ENCODE measurements at regions not wholly inside any gene's neighbourhood (a gene's known extent, or its start where the extent isn't known, plus 50 kb on each side); places are given as distances from the start of the nearest gene placed in this dataset.
A peak's percentile ranks its signal among the peaks of the same experiment; 100 is the strongest.

DNA sequence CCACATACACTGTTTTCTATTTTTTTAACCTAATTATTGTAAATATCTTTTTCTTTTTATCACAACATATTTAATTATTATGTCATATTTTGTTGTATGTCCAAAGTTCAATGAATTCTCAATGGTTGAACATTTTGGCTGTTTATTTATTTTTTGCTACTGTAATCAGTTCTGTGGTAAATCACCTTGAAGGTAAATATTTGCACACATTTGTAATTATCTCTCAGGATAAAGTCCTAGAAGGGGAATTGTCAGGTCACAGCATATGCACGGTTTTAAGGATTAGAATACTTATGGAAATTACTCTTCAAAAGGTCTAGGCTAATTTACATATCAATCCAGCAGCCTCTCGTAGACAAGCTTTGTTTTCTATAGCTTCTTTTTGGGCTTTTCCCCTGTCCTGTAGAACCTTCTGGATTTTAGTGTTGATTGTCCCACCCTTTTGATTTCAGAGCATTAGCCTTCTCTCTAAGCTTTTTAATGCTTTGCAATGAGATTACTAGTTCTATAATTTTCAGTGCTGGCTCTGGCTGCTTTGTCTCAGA, 362.6 kb downstream of the KCNRG start:
- no peak for TF ChIP-seq ZFX (IDR thresholded peaks at IDR 0.05; ENCODE audit: borderline replicate concordance)
- TF ChIP-seq, protein P1, sequence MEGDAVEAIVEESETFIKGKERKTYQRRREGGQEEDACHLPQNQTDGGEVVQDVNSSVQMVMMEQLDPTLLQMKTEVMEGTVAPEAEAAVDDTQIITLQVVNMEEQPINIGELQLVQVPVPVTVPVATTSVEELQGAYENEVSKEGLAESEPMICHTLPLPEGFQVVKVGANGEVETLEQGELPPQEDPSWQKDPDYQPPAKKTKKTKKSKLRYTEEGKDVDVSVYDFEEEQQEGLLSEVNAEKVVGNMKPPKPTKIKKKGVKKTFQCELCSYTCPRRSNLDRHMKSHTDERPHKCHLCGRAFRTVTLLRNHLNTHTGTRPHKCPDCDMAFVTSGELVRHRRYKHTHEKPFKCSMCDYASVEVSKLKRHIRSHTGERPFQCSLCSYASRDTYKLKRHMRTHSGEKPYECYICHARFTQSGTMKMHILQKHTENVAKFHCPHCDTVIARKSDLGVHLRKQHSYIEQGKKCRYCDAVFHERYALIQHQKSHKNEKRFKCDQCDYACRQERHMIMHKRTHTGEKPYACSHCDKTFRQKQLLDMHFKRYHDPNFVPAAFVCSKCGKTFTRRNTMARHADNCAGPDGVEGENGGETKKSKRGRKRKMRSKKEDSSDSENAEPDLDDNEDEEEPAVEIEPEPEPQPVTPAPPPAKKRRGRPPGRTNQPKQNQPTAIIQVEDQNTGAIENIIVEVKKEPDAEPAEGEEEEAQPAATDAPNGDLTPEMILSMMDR (IDR thresholded peaks at IDR 0.05): no peak
- peak overlapping the region; percentile 60 for H3K27ac ChIP-seq

DNA sequence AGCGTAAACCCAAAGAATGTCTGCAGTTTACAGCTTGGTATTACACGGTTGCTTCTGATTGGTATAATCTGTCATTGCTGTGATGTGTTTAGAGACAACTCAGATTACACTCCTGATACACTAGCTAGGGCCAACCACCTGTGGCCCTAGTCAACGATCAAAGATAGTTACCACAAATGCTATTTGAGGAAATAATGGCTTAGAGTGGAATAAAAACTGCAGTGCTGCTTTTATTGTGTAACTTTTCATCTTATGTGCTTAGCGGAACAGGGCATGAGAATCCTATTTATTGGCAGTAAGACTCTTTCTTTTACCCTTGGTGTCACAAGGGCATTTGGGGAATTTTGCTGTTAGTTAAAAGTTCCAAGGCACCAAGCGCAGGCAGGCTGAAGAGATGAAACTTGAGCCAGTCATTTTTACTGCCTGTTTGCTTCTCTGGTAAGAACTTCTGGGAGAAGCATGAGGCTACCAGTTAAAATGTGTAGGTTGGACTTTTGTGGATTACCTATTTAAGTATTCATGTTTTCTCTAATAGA, 363.3 kb downstream of the KCNRG start:
- TF ChIP-seq, protein P1 (IDR thresholded peaks at IDR 0.05): no peak
- TF ChIP-seq ZFX (IDR thresholded peaks at IDR 0.05; ENCODE audit: borderline replicate concordance): no peak
- H3K27ac ChIP-seq: peak overlapping the region; percentile 60

DNA sequence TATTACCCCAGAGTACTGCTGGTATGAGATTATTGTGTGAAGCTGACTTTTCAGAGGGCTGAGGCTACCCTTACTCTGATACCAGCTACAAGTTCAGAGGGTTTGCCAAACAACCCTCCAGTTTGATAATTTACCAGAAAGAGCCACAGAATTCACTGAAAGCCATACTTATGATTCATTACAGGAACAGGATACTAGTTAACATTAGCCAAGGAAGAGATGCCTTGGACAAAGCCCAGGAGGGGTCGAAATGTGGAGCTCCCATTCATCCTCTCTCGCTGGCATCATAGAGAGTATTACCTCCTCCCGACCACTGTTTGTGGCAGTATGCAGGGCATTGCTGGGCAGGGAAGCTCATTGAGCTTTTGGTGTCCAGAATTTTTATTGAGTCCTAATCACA, 364.3 kb downstream of the KCNRG start:
- no peak overlapping the region for H3K27ac ChIP-seq

DNA sequence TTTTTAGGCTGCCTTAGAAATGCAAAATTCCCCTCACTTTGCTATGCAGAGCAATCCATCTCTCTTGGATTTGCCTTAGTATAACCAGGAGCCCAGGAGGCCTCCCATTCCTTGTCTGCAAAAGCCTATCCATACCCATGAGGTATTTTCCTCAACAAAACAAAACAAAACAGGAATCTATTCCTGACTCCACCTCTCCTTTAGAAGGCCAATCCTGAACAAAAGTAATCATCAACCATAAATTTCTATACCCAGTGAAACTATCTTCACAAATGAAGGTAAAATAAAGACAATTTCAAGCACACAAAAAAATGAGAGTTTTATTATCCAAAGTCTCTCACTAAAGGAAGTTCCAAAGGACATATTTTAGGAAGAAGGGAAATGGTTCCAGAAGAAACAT, 365.7 kb downstream of the KCNRG start:
- TF ChIP-seq, protein P1 (IDR thresholded peaks at IDR 0.05): no peak
- no peak for TF ChIP-seq ZFX (IDR thresholded peaks at IDR 0.05; ENCODE audit: borderline replicate concordance)
- no peak overlapping the region for H3K27ac ChIP-seq

More for the DNA sequence above, 364.3 kb downstream of the KCNRG start:
- TF ChIP-seq ZFX (IDR thresholded peaks at IDR 0.05; ENCODE audit: borderline replicate concordance): no peak
- TF ChIP-seq, protein P1 (IDR thresholded peaks at IDR 0.05): no peak

DNA sequence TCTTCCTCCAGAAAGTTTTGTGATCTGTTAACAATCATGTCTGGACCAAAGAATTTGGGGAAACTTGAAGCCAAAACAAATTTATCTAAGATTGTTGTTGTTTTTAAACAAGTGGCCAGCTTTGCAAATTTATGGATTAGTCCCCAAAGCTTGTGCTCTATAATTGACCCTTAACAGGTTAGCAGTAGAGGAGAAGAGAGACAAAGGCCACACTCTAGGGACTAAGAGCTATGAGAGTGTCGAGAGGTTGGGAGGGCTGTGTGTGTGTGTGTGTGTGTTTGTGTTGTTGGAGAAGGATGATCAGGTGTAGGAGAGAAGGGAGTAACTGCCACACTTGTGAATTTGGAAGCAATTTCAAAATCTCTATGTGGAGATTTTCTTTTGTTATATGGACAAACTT, 367.3 kb downstream of the KCNRG start:
- no peak overlapping the region for H3K27ac ChIP-seq
- TF ChIP-seq, protein P1 (IDR thresholded peaks at IDR 0.05): no peak
- no peak for TF ChIP-seq ZFX (IDR thresholded peaks at IDR 0.05; ENCODE audit: borderline replicate concordance)

DNA sequence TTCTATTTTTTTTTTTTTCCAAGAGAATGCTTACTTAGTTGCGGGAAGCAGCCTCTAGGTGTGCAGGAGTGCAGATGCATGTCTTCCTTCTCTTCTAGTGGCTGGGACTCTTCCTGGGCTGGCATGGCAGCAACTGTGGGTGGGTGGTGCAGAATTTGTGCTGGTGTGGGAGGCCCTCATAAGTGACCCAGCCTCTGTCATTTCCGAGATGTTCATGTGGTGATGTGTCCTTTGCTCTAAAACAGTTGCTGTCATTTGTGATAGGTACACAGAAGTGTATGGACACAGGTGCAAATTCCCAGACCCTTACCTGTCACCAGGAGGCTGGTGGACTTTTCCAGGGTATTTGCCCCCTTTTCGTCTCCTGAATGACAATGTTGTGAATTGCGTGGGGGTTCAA, 367.7 kb downstream of the KCNRG start:
- no peak overlapping the region for H3K27ac ChIP-seq
- TF ChIP-seq ZFX (IDR thresholded peaks at IDR 0.05; ENCODE audit: borderline replicate concordance): no peak
- TF ChIP-seq, protein P1 (IDR thresholded peaks at IDR 0.05): no peak

DNA sequence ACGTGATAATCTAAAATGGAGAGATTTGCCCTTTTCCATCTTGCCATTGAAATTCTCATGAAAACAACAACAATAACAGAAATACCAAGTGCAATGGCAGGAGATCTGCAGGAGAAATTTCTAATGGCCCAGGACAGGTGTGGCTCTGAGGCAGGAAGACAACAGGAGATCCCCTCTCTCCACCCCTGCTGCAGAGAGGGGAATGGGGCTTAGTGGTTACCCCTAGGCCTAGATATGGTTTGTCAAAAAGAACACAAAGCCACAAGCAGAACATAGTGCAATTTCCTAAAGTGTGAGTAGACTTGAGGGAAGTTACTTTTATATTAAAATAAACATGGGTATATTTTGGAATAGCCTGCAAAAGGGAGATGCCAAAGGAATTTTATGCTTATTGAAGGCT, 369.5 kb downstream of the KCNRG start:
- no peak overlapping the region for H3K27ac ChIP-seq
- no peak for TF ChIP-seq ZFX (IDR thresholded peaks at IDR 0.05; ENCODE audit: borderline replicate concordance)
- TF ChIP-seq, protein P1 (IDR thresholded peaks at IDR 0.05): no peak
